ENCODE measurements at regions not wholly inside any gene's neighbourhood (a gene's known extent, or its start where the extent isn't known, plus 50 kb on each side); places are given as distances from the start of the nearest gene placed in this dataset.

DNA sequence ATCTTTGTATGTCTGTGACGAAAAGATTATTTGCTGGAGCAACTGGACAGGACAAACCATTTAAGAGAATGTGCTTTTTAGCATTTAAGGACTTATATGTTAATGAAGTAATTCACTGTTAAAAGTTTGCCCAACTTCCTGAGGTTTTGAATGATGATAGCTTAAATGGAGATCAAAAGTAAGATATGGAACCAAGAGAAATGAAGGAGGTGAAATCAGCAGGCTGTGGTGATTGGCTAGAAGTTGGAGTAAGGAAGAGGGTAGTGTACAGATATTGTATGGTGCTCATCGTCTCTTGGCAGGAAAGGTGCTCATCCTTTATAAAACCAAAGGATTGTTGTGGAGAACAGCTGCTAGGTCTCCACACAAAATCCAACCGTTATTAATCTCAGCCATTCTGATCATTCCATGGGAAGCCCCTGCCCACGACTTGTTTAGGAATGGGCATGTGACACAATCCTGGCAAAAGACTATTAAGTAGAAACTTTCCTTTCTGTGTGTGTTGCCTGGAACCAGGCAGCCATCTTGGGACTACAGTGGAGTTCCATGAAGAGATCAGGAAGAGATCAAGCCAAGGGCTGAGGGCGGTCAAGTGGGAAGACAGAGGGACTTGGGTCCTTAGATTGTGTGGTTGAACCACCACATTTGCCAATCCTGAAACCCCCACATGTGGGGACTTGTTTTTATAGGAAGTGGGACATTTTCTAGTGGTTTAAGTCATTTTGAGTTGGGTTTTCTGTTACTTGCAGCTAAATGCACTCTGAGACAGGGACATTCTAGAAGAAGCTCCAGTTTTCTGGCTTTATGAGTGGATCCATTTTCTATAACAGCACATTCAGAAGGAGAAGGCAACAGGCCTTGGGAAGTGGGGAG, 56.8 kb upstream of the CHST11 start:
- Histone ChIP-seq H2BK12ac (ENCODE audit: low read depth, low read length) (no peak overlapping the region), H3K79me1 (ENCODE audit: low read depth, low read length) (no peaks in the 10 kb centered on the region), H3K18ac (ENCODE audit: extremely low read depth, low read length) (no peak overlapping the region), H3K27ac (ENCODE audit: low read depth, low read length) (no peak overlapping the region), H3K79me2 (ENCODE audit: control insufficient read depth in 1 of 2, insufficient read depth in 2 of 2, low read length in 2 of 2) (no peaks in the 10 kb centered on the region), H3K4ac (replicated peaks; ENCODE audit: insufficient read length, low read depth, low read length) (no peak overlapping the region), H2BK120ac (replicated peaks; ENCODE audit: low read depth, low read length) (no peak overlapping the region), H2BK20ac (ENCODE audit: low read length) (no peak overlapping the region), H3K9me3 (ENCODE audit: insufficient read depth in 2 of 2, low read depth in 1 of 2, low read length in 1 of 2) (peaks cover 2 to 4% of the 10 kb centered on the region in 2 experiments; a peak in 3 of 4 replicates), H2BK5ac (ENCODE audit: low read depth, low read length) (no peak overlapping the region), H4K5ac (ENCODE audit: insufficient read length, low read depth, low read length) (no peak overlapping the region), H3K23ac (ENCODE audit: insufficient read length) (no peak overlapping the region), H3K27me3 (replicated peaks in 1 of 4; ENCODE audit: control insufficient read depth in 3 of 4, extremely low read depth in 1 of 4, insufficient read depth in 3 of 4, low read length in 3 of 4) (no peaks in the 10 kb centered on the region), H2AFZ (ENCODE audit: low read length) (no peak overlapping the region), H3K36me3 (ENCODE audit: control insufficient read depth in 2 of 4, insufficient read depth in 4 of 4, low read length in 3 of 4) (no peaks in the 10 kb centered on the region), H3K9ac (replicated peaks in 1 of 4; ENCODE audit: extremely low read depth in 1 of 4, low read depth in 3 of 4, low read length in 3 of 4) (no peak overlapping the region), H4K8ac (ENCODE audit: extremely low read depth, insufficient read depth, low read length) (no peak overlapping the region), H4K20me1 (replicated peaks in 1 of 2; ENCODE audit: control insufficient read depth in 1 of 2, insufficient read depth in 2 of 2, low read length in 2 of 2) (no peaks in the 10 kb centered on the region), H3K23me2 (ENCODE audit: low read depth, low read length) (no peaks in the 10 kb centered on the region), H2BK15ac (ENCODE audit: low read length) (no peak overlapping the region), H2AK5ac (ENCODE audit: low read depth, low read length) (no peak overlapping the region), H3K4me2 (ENCODE audit: insufficient read depth in 1 of 2, low read depth in 2 of 2, low read length in 2 of 2) (no peak overlapping the region), H4K91ac (replicated peaks; ENCODE audit: insufficient read length, low read length) (no peak overlapping the region), H3K4me3 (ENCODE audit: extremely low read depth in 1 of 4, insufficient read depth in 2 of 4, low read depth in 3 of 4, low read length in 4 of 4) (no peak overlapping the region), H3K14ac (ENCODE audit: insufficient read length) (no peak overlapping the region), H3K56ac (replicated peaks; ENCODE audit: insufficient read length, low read depth, low read length) (no peak overlapping the region), H3K4me1 (replicated peaks in 1 of 4; ENCODE audit: control insufficient read depth in 3 of 4, insufficient read depth in 4 of 4, low read length in 3 of 4) (no peaks in the 10 kb centered on the region)
- DNase-seq (ENCODE audit: low read depth in 1 of 2, low spot score in 2 of 2) (no peak), FAIRE-seq (no peak)
- ChIA-PET POLR2A (ENCODE audit: partially characterized antibody) (no interaction called here), CTCF (ENCODE audit: partially characterized antibody) (interaction anchor here (1.9 kb wide), 1 partner anchor 18 kb away, joined by 9 read pairs; no protein-coding TSS in a partner anchor)
- TF ChIP-seq KDM1A (IDR thresholded peaks at IDR 0.05; ENCODE audit: borderline replicate concordance, low read length): no peak
- no peak for TF ChIP-seq HDAC2 (IDR thresholded peaks at IDR 0.05; ENCODE audit: borderline replicate concordance in 1 of 2, low read depth in 2 of 2, low read length in 2 of 2)
- TF ChIP-seq, protein P1, sequence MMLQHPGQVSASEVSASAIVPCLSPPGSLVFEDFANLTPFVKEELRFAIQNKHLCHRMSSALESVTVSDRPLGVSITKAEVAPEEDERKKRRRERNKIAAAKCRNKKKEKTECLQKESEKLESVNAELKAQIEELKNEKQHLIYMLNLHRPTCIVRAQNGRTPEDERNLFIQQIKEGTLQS (IDR thresholded peaks at IDR 0.05; ENCODE audit: insufficient read depth, low read depth, low read length): no peak
- no peak for TF ChIP-seq SAP30 (IDR thresholded peaks at IDR 0.05; ENCODE audit: insufficient read depth, insufficient replicate concordance, low read length)
- no peak for TF ChIP-seq CTBP2 (IDR thresholded peaks at IDR 0.05; ENCODE audit: borderline replicate concordance, insufficient read depth, insufficient read length, low read length)
- no peak for TF ChIP-seq SP2 (IDR thresholded peaks at IDR 0.05; ENCODE audit: low read length)
- TF ChIP-seq POU5F1 (IDR thresholded peaks at IDR 0.05; ENCODE audit: low read depth, low read length): no peak
- no peak for TF ChIP-seq TAF1 (IDR thresholded peaks at IDR 0.05; ENCODE audit: low read depth, low read length)
- no peak for TF ChIP-seq BRCA1 (IDR thresholded peaks at IDR 0.05; ENCODE audit: low read depth, low read length)
- TF ChIP-seq ASH2L (IDR thresholded peaks at IDR 0.05; ENCODE audit: low read length): no peak
- TF ChIP-seq TEAD4 (IDR thresholded peaks at IDR 0.05; ENCODE audit: low read depth, low read length): no peak
- no peak for TF ChIP-seq SP1 (IDR thresholded peaks at IDR 0.05; ENCODE audit: low read depth, low read length)
- 95% methylated on average over 5 of the region's 5 CpGs; no CpG with 5 or more reads in 1 of the 2 experiments for WGBS, 2 experiments (ENCODE audit: extremely low coverage in 1 of 2, insufficient coverage in 1 of 2, insufficient read length in 1 of 2, insufficient replicate concordance in 2 of 2, low coverage in 1 of 2, low lambda C conversion rate in 2 of 2, missing lambda C conversion rate in 1 of 2)

Data from H1 (cell line).